OCI-LY7 (cell line): ENCODE measurements at regions not wholly inside any gene's neighbourhood (a gene's known extent, or its start where the extent isn't known, plus 50 kb on each side); places are given as distances from the start of the nearest gene placed in this dataset.

Source experiments
- BruUV-seq: library from RNA; stranded (reverse); fragments of 400-500 nt; replicated peaks from 2 replicates; lab custom pipeline; 2021; lab: Mats Ljungman, UMichigan
- CTCF ChIA-PET: fragments of 300-600 bp; sonication (Branson Sonifier 250); formaldehyde crosslinking; loops from one replicate; lab custom pipeline; 2022; ENCODE audit warnings: antibody characterized with exemption; ENCODE audit not compliant: unreplicated experiment; lab: Charles Lee
- POLR2A ChIA-PET: fragments of 300-600 bp; sonication (Branson Sonifier 250); formaldehyde crosslinking; loops from one replicate; lab custom pipeline; 2022; ENCODE audit warnings: antibody characterized with exemption; lab: Charles Lee
- DNase-seq: peaks from one replicate; pipeline ENCODE4 v3.0.0-alpha.2; 2015; ENCODE audit warnings: low spot score
- H2AFZ ChIP-seq: fragments of 200-600 bp; sonication (generic), shearing (Covaris generic); 2 replicates; pipeline ENCODE4 v1.6.1; 2014; ENCODE audit warnings: mild to moderate bottlenecking, antibody characterized with exemption, low read length, moderate library complexity
- H3K27ac ChIP-seq: fragments of 200-600 bp; sonication (generic); 2 replicates; pipeline ENCODE4 v1.5.1; 2014; ENCODE audit warnings: mixed run types, low read depth, mild to moderate bottlenecking, moderate library complexity, low read length, inconsistent platforms; ENCODE audit not compliant: poor library complexity, severe bottlenecking
- H3K36me3 ChIP-seq: fragments of 200-600 bp; sonication (generic); 2 replicates; pipeline ENCODE4 v1.6.1; 2014; ENCODE audit warnings: mild to moderate bottlenecking, antibody characterized with exemption, low read length, moderate library complexity, mixed read lengths; ENCODE audit not compliant: insufficient read depth
- H3K4me1 ChIP-seq: fragments of 200-600 bp; sonication (generic); 2 replicates; pipeline ENCODE4 v1.5.1; 2014; ENCODE audit warnings: mild to moderate bottlenecking, low read length; ENCODE audit not compliant: insufficient read depth, poor library complexity, severe bottlenecking
- H3K4me2 ChIP-seq: fragments of 200-600 bp; sonication (generic); 2 replicates; pipeline ENCODE4 v1.6.1; 2014; ENCODE audit warnings: mild to moderate bottlenecking, low read length
- H3K4me3 ChIP-seq: fragments of 200-600 bp; sonication (generic); 2 replicates; pipeline ENCODE4 v1.5.1; 2014; ENCODE audit warnings: mild to moderate bottlenecking, low read depth, low read length; ENCODE audit not compliant: poor library complexity, severe bottlenecking
- H3K79me2 ChIP-seq: fragments of 200-600 bp; sonication (generic); 2 replicates; pipeline ENCODE4 v1.6.1; 2016; ENCODE audit warnings: low read depth, mild to moderate bottlenecking, low read length, moderate library complexity, mixed read lengths; ENCODE audit not compliant: insufficient read depth
- H3K9me2 ChIP-seq: fragments of 200-600 bp; sonication (generic); 2 replicates; pipeline ENCODE4 v1.6.1; 2016; ENCODE audit warnings: mild to moderate bottlenecking, low read length, mixed read lengths; ENCODE audit not compliant: insufficient read depth
- H3K9me3 ChIP-seq: fragments of 200-600 bp; sonication (generic); 2 replicates; pipeline ENCODE4 v1.6.1; 2014; ENCODE audit warnings: mild to moderate bottlenecking, mixed run types, low read length, mixed read lengths
- H4K20me1 ChIP-seq: fragments of 200-600 bp; sonication (generic); 2 replicates; pipeline ENCODE4 v1.6.1; 2014; ENCODE audit warnings: mild to moderate bottlenecking, antibody characterized with exemption, low read length, moderate library complexity, mixed read lengths; ENCODE audit not compliant: insufficient read depth
- EZH2phosphoT487 ChIP-seq: fragments of 200-600 bp; sonication (generic); IDR thresholded peaks from 2 replicates; pipeline ENCODE4 v1.6.1; 2018; ENCODE audit warnings: low read depth, borderline replicate concordance, mild to moderate bottlenecking, mixed run types, antibody characterized with exemption, low read length, moderate library complexity, mixed read lengths
- intact Hi-C: fragments of 100-400 bp; cut with micrococcal nuclease; formaldehyde crosslinking; loops from one replicate; pipeline ENCODE4 v1.10.0; 2022; ENCODE audit not compliant: unreplicated experiment
- TF ChIP-seq, protein P1 (sequence below): fragments of 200-600 bp; sonication (generic); conservative IDR thresholded peaks from 2 replicates; pipeline ENCODE4 v1.5.1; 2014; ENCODE audit warnings: mild to moderate bottlenecking, antibody characterized with exemption, low read length, moderate library complexity, mixed read lengths

DNA sequence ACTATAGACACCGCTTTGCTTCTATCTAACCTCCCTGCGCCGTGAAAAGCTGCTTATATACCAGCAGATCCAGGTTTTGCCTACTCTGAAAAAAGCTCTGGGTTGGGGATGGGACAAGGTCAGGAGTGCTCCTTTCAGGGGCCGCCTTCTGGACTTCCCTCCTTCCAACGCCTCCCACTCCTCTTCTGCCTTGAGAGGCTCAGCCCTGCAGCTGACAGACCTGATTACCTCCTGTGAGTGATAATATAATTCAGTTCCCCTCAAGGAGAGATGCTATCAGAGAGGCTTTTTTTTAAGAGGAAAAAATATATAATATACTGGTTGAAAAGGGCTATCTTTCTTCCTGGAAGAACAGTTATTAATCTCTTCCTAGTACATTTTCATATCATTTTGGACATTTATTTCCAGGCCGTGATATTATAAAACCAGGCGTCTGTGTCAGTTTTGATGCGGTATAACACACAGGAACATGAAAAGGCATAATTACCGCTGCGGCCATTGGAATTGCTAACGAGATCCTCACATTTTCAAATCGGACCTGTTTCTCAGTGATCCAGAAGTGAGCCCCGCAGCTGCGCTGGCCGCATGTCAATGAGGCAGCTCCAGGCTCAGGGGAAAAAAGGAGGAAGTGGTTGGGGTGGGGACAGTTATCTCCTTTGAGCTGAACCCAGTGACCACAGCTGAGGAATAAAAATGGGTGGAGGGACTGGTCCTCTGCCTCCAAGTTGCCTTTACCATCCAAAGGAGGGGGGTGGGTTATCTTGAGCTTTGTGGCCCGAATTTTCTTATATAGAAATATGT is 457.1 kb downstream of the TYW1 start:
- H3K4me2 ChIP-seq = no peak overlapping the region
- no TSS peak for BruUV-seq
- no peaks in the 10 kb centered on the region for H4K20me1 ChIP-seq
- H3K4me3 ChIP-seq = no peak overlapping the region
- H3K27ac ChIP-seq = no peak overlapping the region
- no peak for DNase-seq
- H2AFZ ChIP-seq = no peak overlapping the region
- H3K36me3 ChIP-seq = no peaks in the 10 kb centered on the region
- no peaks in the 10 kb centered on the region for H3K79me2 ChIP-seq
- CTCF ChIA-PET = no interaction called here
- H3K9me3 ChIP-seq = no peaks in the 10 kb centered on the region
- no peaks in the 10 kb centered on the region for H3K4me1 ChIP-seq
- POLR2A ChIA-PET = interaction anchor here (0.5 to 0.7 kb wide), 3 partner anchors 34 to 522 kb away, joined by 3 to 5 read pairs (median 4); no protein-coding TSS in a partner anchor
- no peaks in the 10 kb centered on the region for H3K9me2 ChIP-seq
- intact Hi-C loops = no loop called here
- TF ChIP-seq EZH2phosphoT487 = no peak
- TF ChIP-seq, protein P1, sequence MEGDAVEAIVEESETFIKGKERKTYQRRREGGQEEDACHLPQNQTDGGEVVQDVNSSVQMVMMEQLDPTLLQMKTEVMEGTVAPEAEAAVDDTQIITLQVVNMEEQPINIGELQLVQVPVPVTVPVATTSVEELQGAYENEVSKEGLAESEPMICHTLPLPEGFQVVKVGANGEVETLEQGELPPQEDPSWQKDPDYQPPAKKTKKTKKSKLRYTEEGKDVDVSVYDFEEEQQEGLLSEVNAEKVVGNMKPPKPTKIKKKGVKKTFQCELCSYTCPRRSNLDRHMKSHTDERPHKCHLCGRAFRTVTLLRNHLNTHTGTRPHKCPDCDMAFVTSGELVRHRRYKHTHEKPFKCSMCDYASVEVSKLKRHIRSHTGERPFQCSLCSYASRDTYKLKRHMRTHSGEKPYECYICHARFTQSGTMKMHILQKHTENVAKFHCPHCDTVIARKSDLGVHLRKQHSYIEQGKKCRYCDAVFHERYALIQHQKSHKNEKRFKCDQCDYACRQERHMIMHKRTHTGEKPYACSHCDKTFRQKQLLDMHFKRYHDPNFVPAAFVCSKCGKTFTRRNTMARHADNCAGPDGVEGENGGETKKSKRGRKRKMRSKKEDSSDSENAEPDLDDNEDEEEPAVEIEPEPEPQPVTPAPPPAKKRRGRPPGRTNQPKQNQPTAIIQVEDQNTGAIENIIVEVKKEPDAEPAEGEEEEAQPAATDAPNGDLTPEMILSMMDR = no peak

- no peaks in the 10 kb centered on the region for H3K9me3 ChIP-seq
- H3K79me2 ChIP-seq = no peaks in the 10 kb centered on the region
- ChIA-PET POLR2A (interaction anchor here (0.6 kb wide), 1 partner anchor 1683 kb away, joined by 4 read pairs; no protein-coding TSS in a partner anchor), CTCF (no interaction called here)
- H3K27ac ChIP-seq = no peak overlapping the region
- no peak overlapping the region for H3K4me2 ChIP-seq
- no peaks in the 10 kb centered on the region for H3K9me2 ChIP-seq
- H3K36me3 ChIP-seq = no peaks in the 10 kb centered on the region
- intact Hi-C loops = no loop called here
- TF ChIP-seq EZH2phosphoT487 = no peak
- TF ChIP-seq, protein P1 = no peak
- no peak for DNase-seq
- no peak overlapping the region for H2AFZ ChIP-seq
- H3K4me3 ChIP-seq = no peak overlapping the region
- no peaks in the 10 kb centered on the region for H4K20me1 ChIP-seq
- H3K4me1 ChIP-seq = no peaks in the 10 kb centered on the region
- BruUV-seq = no TSS peak
Observed at GRCh38 chr7:67455508-67455907, 458.9 kb downstream of the TYW1 start.

GRCh38 chr7:67462781-67463191 is 466.2 kb downstream of the TYW1 start:
- Histone ChIP-seq H3K4me3 (no peak overlapping the region), H3K27ac (no peak overlapping the region), H3K79me2 (no peaks in the 10 kb centered on the region), H4K20me1 (no peaks in the 10 kb centered on the region), H3K36me3 (no peaks in the 10 kb centered on the region), H3K9me2 (no peaks in the 10 kb centered on the region), H3K4me1 (no peaks in the 10 kb centered on the region), H2AFZ (no peak overlapping the region), H3K9me3 (no peaks in the 10 kb centered on the region), H3K4me2 (no peak overlapping the region)
- intact Hi-C loops = no loop called here
- POLR2A ChIA-PET = no interaction called here
- no TSS peak for BruUV-seq
- CTCF ChIA-PET = no interaction called here
- DNase-seq = no peak
- TF ChIP-seq, protein P1 = no peak
- no peak for TF ChIP-seq EZH2phosphoT487
